Esophagus squamous epithelium (tissue), 4 donors: ENCODE measurements at regions not wholly inside any gene's neighbourhood (a gene's known extent, or its start where the extent isn't known, plus 50 kb on each side); places are given as distances from the start of the nearest gene placed in this dataset.

Source experiments
- CTCF ChIP-seq, 6 experiments: fragments of 450-650 bp in 4 of 6; fragments of 200-600 bp in 2 of 6; sonication (generic) in 2 of 6; IDR thresholded peaks; one replicate each; pipeline ENCODE4 v1.5.1; 2016 to 2019; ENCODE audit warnings: antibody characterized with exemption in 6 of 6, mild to moderate bottlenecking in 4 of 6, moderate library complexity in 4 of 6
- POLR2A ChIP-seq, 4 donors: fragments of 450-650 bp; IDR thresholded peaks; one replicate each; pipeline ENCODE4 v1.6.1; 2017; ENCODE audit warnings: antibody characterized with exemption in 4 of 4, mild to moderate bottlenecking in 4 of 4, moderate library complexity in 3 of 4

- TF ChIP-seq CTCF (IDR thresholded peaks at IDR 0.05) (no peak), POLR2A (IDR thresholded peaks at IDR 0.05) (no peak)
Measured at GRCh38 chr4:187276736-187277408, 553.2 kb upstream of the FAT1 start.
